ENCODE measurements at regions not wholly inside any gene's neighbourhood (a gene's known extent, or its start where the extent isn't known, plus 50 kb on each side); places are given as distances from the start of the nearest gene placed in this dataset.

GRCh38 chr13:55410398-55411330, 1730.1 kb upstream of the PRR20A start:
- Histone ChIP-seq H3K4me3 (ENCODE audit: low read depth in 1 of 3, low read length in 3 of 3) (no peak overlapping the region), H3K9me3 (ENCODE audit: control insufficient read depth in 4 of 4, low read length in 3 of 4) (no peaks in the 10 kb centered on the region), H3K27ac (ENCODE audit: low read depth in 1 of 2, low read length in 2 of 2) (no peak overlapping the region), H3K9ac (ENCODE audit: low read depth in 1 of 2, low read length in 2 of 2) (no peak overlapping the region), H3K27me3 (ENCODE audit: control insufficient read depth in 4 of 4, insufficient read depth in 4 of 4, low read length in 3 of 4) (no peaks in the 10 kb centered on the region), H3K36me3 (ENCODE audit: control insufficient read depth in 4 of 4, insufficient read depth in 3 of 4, low read depth in 1 of 4, low read length in 3 of 4) (no peaks in the 10 kb centered on the region), H3K4me1 (ENCODE audit: control insufficient read depth in 4 of 4, insufficient read depth in 4 of 4, low read length in 3 of 4) (no peaks in the 10 kb centered on the region)
- 48% methylated on average over 8 of the region's 8 CpGs for WGBS
- TF ChIP-seq RXRA (IDR thresholded peaks at IDR 0.05) (no peak), TAF1 (conservative IDR thresholded peaks at IDR 0.05) (no peak), EGR1 (IDR thresholded peaks at IDR 0.05; ENCODE audit: low read depth in 2 of 2) (no peak), NR2F2 (IDR thresholded peaks at IDR 0.05) (no peak), ZBTB33 (IDR thresholded peaks at IDR 0.05) (no peak), HNF4G (IDR thresholded peaks at IDR 0.05) (no peak), JUND (IDR thresholded peaks at IDR 0.05) (no peak), REST (IDR thresholded peaks at IDR 0.05) (no peak), FOXA2 (IDR thresholded peaks at IDR 0.05) (no peak), GABPA (IDR thresholded peaks at IDR 0.05 in 1 of 2, conservative IDR thresholded peaks at IDR 0.05 in 1 of 2) (no peak), FOXA1 (IDR thresholded peaks at IDR 0.05) (no peak), CTCF (IDR thresholded peaks at IDR 0.05; ENCODE audit: low read depth, low read length, missing input control) (no peak), YY1 (IDR thresholded peaks at IDR 0.05) (no peak), SP1 (IDR thresholded peaks at IDR 0.05) (no peak), HNF4A (conservative IDR thresholded peaks at IDR 0.05) (no peak), MAX (IDR thresholded peaks at IDR 0.05) (no peak), ATF3 (IDR thresholded peaks at IDR 0.05) (no peak), RAD21 (IDR thresholded peaks at IDR 0.05) (no peak)
- DNase-seq (ENCODE audit: low spot score) = no peak
